Astrocyte (in vitro differentiated cells and primary cell): ENCODE measurements at regions not wholly inside any gene's neighbourhood (a gene's known extent, or its start where the extent isn't known, plus 50 kb on each side); places are given as distances from the start of the nearest gene placed in this dataset.

Experiments used
- EZH2 ChIP-seq: IDR thresholded peaks from 2 replicates; pipeline ENCODE4 v1.6.1; 2012; ENCODE audit warnings: mild to moderate bottlenecking, low read length, inconsistent platforms; ENCODE audit not compliant: insufficient read depth
- TF ChIP-seq, protein P1 (sequence below): IDR thresholded peaks from 2 replicates; pipeline ENCODE4 v1.5.1; 2011; ENCODE audit warnings: low read depth, mild to moderate bottlenecking, inconsistent platforms, low read length, moderate library complexity; ENCODE audit not compliant: insufficient read depth

DNA sequence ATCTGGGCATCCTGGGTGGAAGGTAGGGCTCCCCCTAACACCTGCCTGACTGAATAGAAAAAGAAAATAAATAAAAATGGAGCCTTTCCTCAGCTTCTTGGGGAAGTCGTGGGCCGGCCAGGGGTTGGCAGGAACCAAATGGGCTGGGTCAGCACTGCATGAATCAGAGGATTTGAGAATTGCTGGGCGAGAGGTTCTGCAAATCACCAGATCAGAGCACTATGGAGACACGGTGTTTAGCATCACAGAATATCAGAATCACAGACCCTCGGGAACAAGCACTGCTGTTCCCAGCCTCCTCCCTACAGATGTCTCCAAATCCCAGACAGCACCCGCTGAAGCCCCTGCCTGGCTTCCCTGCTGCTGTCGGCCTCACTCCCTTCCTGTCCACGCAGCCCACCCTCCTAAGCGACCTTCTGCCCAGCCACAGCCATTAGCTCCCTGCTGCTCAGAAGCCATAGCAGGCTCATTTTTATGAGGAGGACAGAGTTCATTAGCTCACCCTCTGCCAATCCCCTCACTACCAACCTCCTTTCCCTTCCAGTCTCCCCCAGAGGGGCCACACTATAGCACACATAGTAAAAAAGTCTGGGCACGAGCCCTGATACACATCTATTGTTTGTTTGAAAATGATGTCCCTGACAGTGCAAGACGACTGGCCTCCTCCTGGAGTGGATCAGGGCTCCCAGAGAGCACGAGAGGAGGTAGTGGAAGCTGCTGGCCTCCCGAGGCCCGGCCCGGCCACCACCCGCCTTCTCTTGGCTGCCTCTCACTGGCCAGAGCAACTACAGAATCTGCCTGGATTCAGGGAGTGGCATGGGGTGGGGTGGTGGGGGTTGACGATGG lies 64.6 kb upstream of the TAF1B start:
- TF ChIP-seq, protein P1, sequence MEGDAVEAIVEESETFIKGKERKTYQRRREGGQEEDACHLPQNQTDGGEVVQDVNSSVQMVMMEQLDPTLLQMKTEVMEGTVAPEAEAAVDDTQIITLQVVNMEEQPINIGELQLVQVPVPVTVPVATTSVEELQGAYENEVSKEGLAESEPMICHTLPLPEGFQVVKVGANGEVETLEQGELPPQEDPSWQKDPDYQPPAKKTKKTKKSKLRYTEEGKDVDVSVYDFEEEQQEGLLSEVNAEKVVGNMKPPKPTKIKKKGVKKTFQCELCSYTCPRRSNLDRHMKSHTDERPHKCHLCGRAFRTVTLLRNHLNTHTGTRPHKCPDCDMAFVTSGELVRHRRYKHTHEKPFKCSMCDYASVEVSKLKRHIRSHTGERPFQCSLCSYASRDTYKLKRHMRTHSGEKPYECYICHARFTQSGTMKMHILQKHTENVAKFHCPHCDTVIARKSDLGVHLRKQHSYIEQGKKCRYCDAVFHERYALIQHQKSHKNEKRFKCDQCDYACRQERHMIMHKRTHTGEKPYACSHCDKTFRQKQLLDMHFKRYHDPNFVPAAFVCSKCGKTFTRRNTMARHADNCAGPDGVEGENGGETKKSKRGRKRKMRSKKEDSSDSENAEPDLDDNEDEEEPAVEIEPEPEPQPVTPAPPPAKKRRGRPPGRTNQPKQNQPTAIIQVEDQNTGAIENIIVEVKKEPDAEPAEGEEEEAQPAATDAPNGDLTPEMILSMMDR: no peak
- no peak for TF ChIP-seq EZH2
